ENCODE measurements at regions not wholly inside any gene's neighbourhood (a gene's known extent, or its start where the extent isn't known, plus 50 kb on each side); places are given as distances from the start of the nearest gene placed in this dataset.

GRCh38 chr5:115699967-115700366 is 74.1 kb upstream of the TMED7 start:
- no peak overlapping the region for H3K27ac Mint-ChIP-seq
- H3K36me3 ChIP-seq (replicated peaks in 1 of 2; ENCODE audit: control extremely low read depth in 1 of 2, control insufficient read depth in 1 of 2, extremely low read depth in 1 of 2, insufficient read depth in 2 of 2, low read length in 1 of 2), result no peaks in the 10 kb centered on the region
- peaks cover 5% of the 10 kb centered on the region for H3K27me3 Mint-ChIP-seq
- H3K27me3 ChIP-seq (replicated peaks in 1 of 4; ENCODE audit: control extremely low read depth in 1 of 4, control insufficient read depth in 3 of 4, insufficient read depth in 4 of 4, low read length in 3 of 4), result peaks cover 0 to 5% (median 0%) of the 10 kb centered on the region in 4 experiments
- intact Hi-C loops (cut with micrococcal nuclease), result no loop called here
- H3K4me1 Mint-ChIP-seq, result no peaks in the 10 kb centered on the region
- no peak overlapping the region for H2AFZ ChIP-seq (ENCODE audit: insufficient read depth, low read depth, low read length, poor library complexity, severe bottlenecking)
- WGBS (ENCODE audit: insufficient coverage), result 100% methylated on average over 1 of the region's 3 CpGs
- no peak for DNase-seq
- H3K4me3 ChIP-seq (ENCODE audit: control extremely low read depth in 1 of 5, extremely low read depth in 1 of 5, insufficient read depth in 1 of 5, low read depth in 2 of 5, low read length in 4 of 5), result no peak overlapping the region
- ChIA-PET POLR2A (no interaction called here), CTCF (no interaction called here)
- H3K4me1 ChIP-seq (ENCODE audit: control insufficient read depth in 2 of 2, insufficient read depth in 2 of 2, low read length in 2 of 2), result no peaks in the 10 kb centered on the region
- no peak overlapping the region for H3K4me3 Mint-ChIP-seq
- no peaks in the 10 kb centered on the region for H4K20me1 ChIP-seq (ENCODE audit: control insufficient read depth, insufficient read depth, low read length, poor library complexity, severe bottlenecking)
- H3K4me2 ChIP-seq (replicated peaks; ENCODE audit: low read depth, low read length, poor library complexity, severe bottlenecking), result no peak overlapping the region
- ATAC-seq (ENCODE audit: low read depth), result no peak
- H3K27ac ChIP-seq (ENCODE audit: low read length in 2 of 2), result no peak overlapping the region
- H3K9ac ChIP-seq (ENCODE audit: low read length), result no peak overlapping the region
- no peaks in the 10 kb centered on the region for H3K9me3 Mint-ChIP-seq (ENCODE audit: insufficient read depth)
- no peak for TF ChIP-seq EZH2 (IDR thresholded peaks at IDR 0.05; ENCODE audit: borderline replicate concordance, insufficient read depth, low read depth, low read length, poor library complexity, severe bottlenecking)
- TF ChIP-seq CTCF (IDR thresholded peaks at IDR 0.05), result no peak
- no peaks in the 10 kb centered on the region for H3K79me2 ChIP-seq (ENCODE audit: control insufficient read depth, insufficient read depth, low read length)
- no peaks in the 10 kb centered on the region for H3K9me3 ChIP-seq (ENCODE audit: control extremely low read depth in 1 of 3, control insufficient read depth in 2 of 3, insufficient read depth in 1 of 3, low read length in 2 of 3)

DNA sequence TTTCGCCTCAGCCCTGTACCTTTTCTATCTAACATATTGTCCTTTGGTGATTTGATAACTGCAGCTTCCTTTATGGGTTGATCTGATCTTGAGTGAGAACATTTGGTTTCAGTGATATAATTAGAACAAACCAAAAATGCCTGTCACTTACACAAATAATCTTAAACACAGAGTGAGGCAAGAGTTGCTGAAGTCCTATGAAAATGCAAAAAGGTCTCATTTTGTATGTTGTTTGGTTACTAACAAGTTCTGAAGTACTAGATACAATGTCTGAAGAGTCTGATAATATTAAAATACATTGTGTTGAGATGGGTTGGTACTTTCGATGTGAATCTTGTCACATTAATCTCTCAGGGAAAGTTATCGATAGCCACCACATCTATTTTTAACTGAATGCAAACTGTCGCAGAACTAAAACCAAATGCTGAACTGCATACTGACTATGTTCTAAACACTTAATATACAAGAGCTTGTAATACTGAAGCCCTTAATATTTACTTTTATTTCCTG is 70.4 kb upstream of the TMED7 start:
- ChIA-PET POLR2A (no interaction called here), CTCF (no interaction called here)
- H3K4me1 Mint-ChIP-seq, result no peaks in the 10 kb centered on the region
- TF ChIP-seq CTCF (IDR thresholded peaks at IDR 0.05) (no peak), EZH2 (IDR thresholded peaks at IDR 0.05; ENCODE audit: borderline replicate concordance, insufficient read depth, low read depth, low read length, poor library complexity, severe bottlenecking) (no peak)
- H3K4me1 ChIP-seq (ENCODE audit: control insufficient read depth in 2 of 2, insufficient read depth in 2 of 2, low read length in 2 of 2), result no peaks in the 10 kb centered on the region
- no peaks in the 10 kb centered on the region for H4K20me1 ChIP-seq (ENCODE audit: control insufficient read depth, insufficient read depth, low read length, poor library complexity, severe bottlenecking)
- H3K4me3 Mint-ChIP-seq, result no peak overlapping the region
- no peak overlapping the region for H3K9ac ChIP-seq (ENCODE audit: low read length)
- H3K36me3 ChIP-seq (replicated peaks in 1 of 2; ENCODE audit: control extremely low read depth in 1 of 2, control insufficient read depth in 1 of 2, extremely low read depth in 1 of 2, insufficient read depth in 2 of 2, low read length in 1 of 2), result no peaks in the 10 kb centered on the region
- WGBS (ENCODE audit: insufficient coverage), result no CpG with 5 or more reads among the region's 4 CpGs
- H3K9me3 ChIP-seq (ENCODE audit: control extremely low read depth in 1 of 3, control insufficient read depth in 2 of 3, insufficient read depth in 1 of 3, low read length in 2 of 3), result no peaks in the 10 kb centered on the region
- H3K27ac Mint-ChIP-seq, result no peak overlapping the region
- no peak overlapping the region for H3K4me2 ChIP-seq (replicated peaks; ENCODE audit: low read depth, low read length, poor library complexity, severe bottlenecking)
- H2AFZ ChIP-seq (ENCODE audit: insufficient read depth, low read depth, low read length, poor library complexity, severe bottlenecking), result no peak overlapping the region
- intact Hi-C loops (cut with micrococcal nuclease), result no loop called here
- no peak for DNase-seq
- H3K79me2 ChIP-seq (ENCODE audit: control insufficient read depth, insufficient read depth, low read length), result no peaks in the 10 kb centered on the region
- peaks cover 0 to 3% (median 1%) of the 10 kb centered on the region in 4 experiments for H3K27me3 ChIP-seq (replicated peaks in 1 of 4; ENCODE audit: control extremely low read depth in 1 of 4, control insufficient read depth in 3 of 4, insufficient read depth in 4 of 4, low read length in 3 of 4)
- peaks cover 13% of the 10 kb centered on the region for H3K27me3 Mint-ChIP-seq
- H3K27ac ChIP-seq (ENCODE audit: low read length in 2 of 2), result no peak overlapping the region
- no peak overlapping the region for H3K4me3 ChIP-seq (ENCODE audit: control extremely low read depth in 1 of 5, extremely low read depth in 1 of 5, insufficient read depth in 1 of 5, low read depth in 2 of 5, low read length in 4 of 5)
- H3K9me3 Mint-ChIP-seq (ENCODE audit: insufficient read depth), result no peaks in the 10 kb centered on the region
- ATAC-seq (ENCODE audit: low read depth), result no peak
